GM23338 (cell line): ENCODE measurements at regions not wholly inside any gene's neighbourhood (a gene's known extent, or its start where the extent isn't known, plus 50 kb on each side); places are given as distances from the start of the nearest gene placed in this dataset.

Experiments
- ATAC-seq: fragments of 200-7000 bp; cut with Tn5 transposase; 3 replicates; pipeline ENCODE4 v1.9.1; 2020
- DNase-seq: peaks from one replicate; pipeline ENCODE4 v3.0.0-alpha.2; 2015; ENCODE audit warnings: low spot score
- H2AFZ ChIP-seq: fragments of 200-600 bp; sonication (generic); 2 replicates; pipeline ENCODE4 v1.8.0; 2016; ENCODE audit warnings: antibody characterized with exemption, mild to moderate bottlenecking, moderate library complexity
- H3F3A ChIP-seq: fragments of 200-600 bp; sonication (generic); replicated peaks from 2 replicates; pipeline ENCODE4 v1.8.0; 2017; ENCODE audit warnings: antibody characterized with exemption, mixed run types, low read depth
- H3K27ac ChIP-seq: fragments of 200-600 bp; sonication (generic); 2 replicates; pipeline ENCODE4 v1.6.1; 2016; ENCODE audit warnings: low read depth
- H3K27me3 ChIP-seq: fragments of 200-600 bp; sonication (generic); 2 replicates; pipeline ENCODE4 v1.8.0; 2016; ENCODE audit warnings: mild to moderate bottlenecking, mixed run types, moderate library complexity; ENCODE audit not compliant: insufficient read depth
- H3K36me3 ChIP-seq: fragments of 200-600 bp; sonication (generic); 2 replicates; pipeline ENCODE4 v1.8.0; 2016; ENCODE audit warnings: mild to moderate bottlenecking; ENCODE audit not compliant: insufficient read depth
- H3K4me1 ChIP-seq: fragments of 200-600 bp; sonication (generic); 2 replicates; pipeline ENCODE4 v1.8.0; 2016; ENCODE audit warnings: mild to moderate bottlenecking, moderate library complexity; ENCODE audit not compliant: insufficient read depth
- H3K4me2 ChIP-seq: fragments of 200-600 bp; sonication (generic); 2 replicates; pipeline ENCODE4 v1.7.1; 2017; ENCODE audit warnings: mixed run types
- H3K4me3 ChIP-seq: fragments of 200-600 bp; sonication (generic); 2 replicates; pipeline ENCODE4 v1.6.1; 2016; ENCODE audit warnings: mixed run types
- H3K79me2 ChIP-seq: fragments of 200-600 bp; sonication (generic); replicated peaks from 2 replicates; pipeline ENCODE4 v1.8.0; 2017; ENCODE audit warnings: mild to moderate bottlenecking; ENCODE audit not compliant: insufficient read depth
- H3K9me2 ChIP-seq: fragments of 200-600 bp; sonication (generic); 2 replicates; pipeline ENCODE4 v1.8.0; 2017; ENCODE audit not compliant: insufficient read depth
- H4K20me1 ChIP-seq: fragments of 200-600 bp; sonication (generic); replicated peaks from 2 replicates; pipeline ENCODE4 v1.8.0; 2017; ENCODE audit warnings: mild to moderate bottlenecking; ENCODE audit not compliant: insufficient read depth
- H3K27ac Mint-ChIP-seq: 2 replicates; pipeline ENCODE4 v1.8.0; 2020; ENCODE audit warnings: inconsistent platforms, mild to moderate bottlenecking, moderate library complexity, mixed read lengths
- H3K27me3 Mint-ChIP-seq: 3 replicates; pipeline ENCODE4 v1.8.0; 2022; ENCODE audit warnings: low read depth, mild to moderate bottlenecking, moderate library complexity, mixed read lengths, inconsistent platforms; ENCODE audit not compliant: insufficient read depth, poor library complexity
- H3K36me3 Mint-ChIP-seq: 3 replicates; pipeline ENCODE4 v1.8.0; 2021; ENCODE audit warnings: low read depth, mild to moderate bottlenecking, inconsistent platforms, moderate library complexity, mixed read lengths
- H3K4me1 Mint-ChIP-seq: 3 replicates; pipeline ENCODE4 v1.8.0; 2020; ENCODE audit warnings: mild to moderate bottlenecking, inconsistent platforms, mixed read lengths
- H3K4me3 Mint-ChIP-seq: 3 replicates; pipeline ENCODE4 v1.8.0; 2021; ENCODE audit warnings: moderate library complexity, mild to moderate bottlenecking, inconsistent platforms, mixed read lengths
- H3K9me3 Mint-ChIP-seq: 3 replicates; pipeline ENCODE4 v1.8.0; 2020; ENCODE audit warnings: moderate library complexity, mild to moderate bottlenecking, inconsistent platforms, mixed read lengths
- CTCF ChIP-seq, 2 experiments: fragments of 200-600 bp in 1 of 2; sonication (generic) in 1 of 2; conservative IDR thresholded peaks; 2 replicates each; pipeline versions ENCODE4 v1.5.1 to v1.6.1; 2016 to 2017; ENCODE audit warnings: antibody characterized with exemption in 2 of 2, low read depth in 2 of 2, mild to moderate bottlenecking in 2 of 2, moderate library complexity in 1 of 2
- EZH2phosphoT487 ChIP-seq: fragments of 200-600 bp; sonication (generic); IDR thresholded peaks from one replicate; pipeline ENCODE4 v1.8.1; 2018; ENCODE audit warnings: antibody characterized with exemption; ENCODE audit not compliant: unreplicated experiment
- JUNB ChIP-seq: IDR thresholded peaks from one replicate; pipeline ENCODE4 v1.6.1; 2016; ENCODE audit warnings: antibody characterized with exemption; ENCODE audit not compliant: unreplicated experiment
- ZNF114 ChIP-seq: fragments of 250-450 bp; sonication (Bioruptor Pico); IDR thresholded peaks from 2 replicates; pipeline ENCODE4 v1.5.0; 2020; ENCODE audit warnings: mild to moderate bottlenecking, moderate library complexity
- ZNF462 ChIP-seq: fragments of 250-450 bp; sonication (Bioruptor Pico); IDR thresholded peaks from 2 replicates; pipeline ENCODE4 v1.5.0; 2020; ENCODE audit warnings: mild to moderate bottlenecking, moderate library complexity

DNA sequence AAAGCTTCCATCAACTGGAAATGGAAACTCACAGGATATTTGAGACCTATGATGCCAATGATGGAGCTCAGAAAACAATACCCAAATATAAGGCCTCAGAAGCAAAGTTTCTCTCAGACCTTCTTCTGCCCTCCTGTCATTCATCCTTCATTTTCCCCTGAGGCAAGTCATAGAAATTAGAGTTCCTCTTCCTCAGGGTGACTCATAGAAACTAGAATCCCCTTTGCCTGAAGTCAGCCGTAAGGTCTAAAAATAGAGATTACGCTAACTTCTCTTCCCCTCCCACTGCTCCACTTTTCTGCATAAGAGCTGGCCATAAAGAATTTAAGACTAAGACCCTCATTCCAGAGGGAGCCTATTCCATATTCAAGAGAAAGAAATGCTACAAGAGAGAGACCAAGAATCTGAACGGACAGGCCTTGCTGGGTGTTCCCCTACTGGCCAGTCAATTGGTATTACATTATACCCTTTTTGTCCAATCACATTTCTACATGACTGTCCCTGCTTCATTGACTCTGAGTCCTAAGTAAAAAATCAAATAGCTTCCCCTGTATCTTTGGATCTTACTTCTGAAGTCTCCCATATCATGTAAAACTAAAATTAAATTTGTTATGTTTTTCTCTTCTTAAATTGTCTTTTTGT, 994.9 kb downstream of the ADGRL2 start:
- H3K27me3 ChIP-seq, result no peaks in the 10 kb centered on the region
- no peaks in the 10 kb centered on the region for H4K20me1 ChIP-seq
- peaks cover 15% of the 10 kb centered on the region for H3K4me1 Mint-ChIP-seq
- TF ChIP-seq ZNF462 (CRISPR knock-in tag) (no peak), CTCF (conservative IDR thresholded peaks at IDR 0.05; ENCODE audit: low read depth in 2 of 2) (peak in 1 of 2 experiments; percentile 48; a peak in 3 of 4 replicates), EZH2phosphoT487 (no peak), JUNB (no peak), ZNF114 (CRISPR knock-in tag) (no peak)
- H3K4me2 ChIP-seq, result no peak overlapping the region
- no peak overlapping the region for H2AFZ ChIP-seq
- no peak overlapping the region for H3K27ac Mint-ChIP-seq
- H3K4me1 ChIP-seq, result peaks cover 15% of the 10 kb centered on the region; the same call in 1 of the 2 replicates
- peaks cover 12% of the 10 kb centered on the region for H3K9me3 Mint-ChIP-seq
- H3K4me3 ChIP-seq, result no peak overlapping the region
- DNase-seq (peak; percentile 26), ATAC-seq (no peak)
- no peaks in the 10 kb centered on the region for H3K79me2 ChIP-seq
- no peaks in the 10 kb centered on the region for H3F3A ChIP-seq
- no peak overlapping the region for H3K27ac ChIP-seq
- H3K36me3 ChIP-seq, result no peaks in the 10 kb centered on the region
- no peaks in the 10 kb centered on the region for H3K9me2 ChIP-seq
- peaks cover 36% of the 10 kb centered on the region for H3K36me3 Mint-ChIP-seq
- H3K27me3 Mint-ChIP-seq, result peaks cover 4% of the 10 kb centered on the region
- no peak overlapping the region for H3K4me3 Mint-ChIP-seq
